OCI-LY1 (cell line): ENCODE measurements at regions not wholly inside any gene's neighbourhood (a gene's known extent, or its start where the extent isn't known, plus 50 kb on each side); places are given as distances from the start of the nearest gene placed in this dataset.

Experiments used
- EZH2 ChIP-seq: fragments of 200-600 bp; sonication (generic), shearing (Covaris generic); IDR thresholded peaks from 2 replicates; pipeline ENCODE4 v1.8.0; 2017; ENCODE audit warnings: borderline replicate concordance, mixed run types, mild to moderate bottlenecking, antibody characterized with exemption, low read length, moderate library complexity, mixed read lengths
- TF ChIP-seq, protein P1 (sequence below): fragments of 200-600 bp; sonication (generic), shearing (Covaris generic); IDR thresholded peaks from 2 replicates; pipeline ENCODE4 v1.5.1; 2017; ENCODE audit warnings: mild to moderate bottlenecking, antibody characterized with exemption, low read length, moderate library complexity, mixed read lengths

- TF ChIP-seq, protein P1, sequence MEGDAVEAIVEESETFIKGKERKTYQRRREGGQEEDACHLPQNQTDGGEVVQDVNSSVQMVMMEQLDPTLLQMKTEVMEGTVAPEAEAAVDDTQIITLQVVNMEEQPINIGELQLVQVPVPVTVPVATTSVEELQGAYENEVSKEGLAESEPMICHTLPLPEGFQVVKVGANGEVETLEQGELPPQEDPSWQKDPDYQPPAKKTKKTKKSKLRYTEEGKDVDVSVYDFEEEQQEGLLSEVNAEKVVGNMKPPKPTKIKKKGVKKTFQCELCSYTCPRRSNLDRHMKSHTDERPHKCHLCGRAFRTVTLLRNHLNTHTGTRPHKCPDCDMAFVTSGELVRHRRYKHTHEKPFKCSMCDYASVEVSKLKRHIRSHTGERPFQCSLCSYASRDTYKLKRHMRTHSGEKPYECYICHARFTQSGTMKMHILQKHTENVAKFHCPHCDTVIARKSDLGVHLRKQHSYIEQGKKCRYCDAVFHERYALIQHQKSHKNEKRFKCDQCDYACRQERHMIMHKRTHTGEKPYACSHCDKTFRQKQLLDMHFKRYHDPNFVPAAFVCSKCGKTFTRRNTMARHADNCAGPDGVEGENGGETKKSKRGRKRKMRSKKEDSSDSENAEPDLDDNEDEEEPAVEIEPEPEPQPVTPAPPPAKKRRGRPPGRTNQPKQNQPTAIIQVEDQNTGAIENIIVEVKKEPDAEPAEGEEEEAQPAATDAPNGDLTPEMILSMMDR = no peak
- TF ChIP-seq EZH2 = no peak
Observed at GRCh38 chr18:78803104-78803503, 176.5 kb upstream of the SALL3 start.
